SJCRH30 (cell line): ENCODE measurements at regions not wholly inside any gene's neighbourhood (a gene's known extent, or its start where the extent isn't known, plus 50 kb on each side); places are given as distances from the start of the nearest gene placed in this dataset.
"Not testable (repeated sequence)": the region's sequence is repeated elsewhere in the genome, so short reads cannot be mapped to it uniquely, and the experiment has no call there.

Experiments used
- DNase-seq, 2 experiments: peaks; one replicate each; pipeline ENCODE4 v3.0.0-alpha.2; 2015 to 2020
- H3K27ac ChIP-seq: fragments of 250-450 bp; sonication (Bioruptor Pico); 2 replicates; pipeline ENCODE4 v1.5.1; 2020; ENCODE audit warnings: mild to moderate bottlenecking, moderate library complexity
- H3K27me3 ChIP-seq: fragments of 250-450 bp; sonication (Bioruptor Pico); 2 replicates; pipeline ENCODE4 v1.5.1; 2020; ENCODE audit warnings: mild to moderate bottlenecking, moderate library complexity
- H3K36me3 ChIP-seq: fragments of 250-450 bp; sonication (Bioruptor Pico); 2 replicates; pipeline ENCODE4 v1.5.1; 2020; ENCODE audit warnings: mild to moderate bottlenecking, moderate library complexity
- H3K4me1 ChIP-seq: fragments of 250-450 bp; sonication (Bioruptor Pico); 2 replicates; pipeline ENCODE4 v1.5.1; 2020; ENCODE audit warnings: mild to moderate bottlenecking, moderate library complexity
- H3K4me3 ChIP-seq: fragments of 250-450 bp; sonication (Bioruptor Pico); 2 replicates; pipeline ENCODE4 v1.5.1; 2020; ENCODE audit warnings: mild to moderate bottlenecking, moderate library complexity
- H3K9me3 ChIP-seq: fragments of 250-450 bp; sonication (Bioruptor Pico); replicated peaks from 2 replicates; pipeline ENCODE4 v1.5.1; 2020; ENCODE audit warnings: mild to moderate bottlenecking, moderate library complexity

DNA sequence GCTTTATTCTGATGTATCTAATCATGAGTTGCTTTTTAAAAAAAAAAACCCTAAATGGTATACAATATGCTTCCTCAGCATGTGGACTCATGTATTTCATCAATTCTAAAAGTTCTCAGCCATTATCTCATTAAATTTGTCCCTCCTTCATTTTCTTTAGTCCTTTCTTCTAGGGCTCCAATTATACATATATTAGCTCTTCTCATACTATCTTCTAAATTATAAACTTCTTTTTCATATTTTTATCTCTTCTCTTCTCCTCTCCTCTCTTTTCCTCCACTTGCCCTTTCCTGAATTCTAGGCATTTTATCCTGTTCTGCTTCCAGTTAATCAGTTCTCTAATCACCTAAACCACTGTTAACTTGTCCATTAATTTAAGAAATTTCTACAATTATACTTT is 55.0 kb upstream of the IL33 start:
- Histone ChIP-seq H3K36me3 (no peaks in the 10 kb centered on the region), H3K4me1 (no peaks in the 10 kb centered on the region), H3K27me3 (no peaks in the 10 kb centered on the region), H3K4me3 (no peak overlapping the region), H3K9me3 (no peaks in the 10 kb centered on the region), H3K27ac (no peak overlapping the region)
- DNase-seq = no peak

DNA sequence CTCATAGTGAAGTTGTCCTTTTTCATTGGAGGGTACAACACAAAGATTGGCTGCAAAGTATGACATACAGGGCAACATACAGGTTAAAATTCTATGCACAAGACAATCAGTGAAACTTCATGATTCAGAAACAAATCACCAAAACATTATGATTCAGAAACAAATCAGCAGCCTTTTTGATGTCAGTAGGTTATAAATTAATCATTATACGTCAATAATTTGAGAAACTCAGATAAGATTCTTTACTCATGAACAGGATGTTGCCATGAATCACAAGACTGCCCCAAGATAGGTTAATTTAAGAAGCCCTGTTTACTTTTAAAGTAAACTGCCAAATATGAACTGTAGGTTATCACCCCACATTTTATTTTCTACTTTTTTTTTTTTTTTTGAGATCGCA is 62.2 kb upstream of the IL33 start:
- H3K9me3 ChIP-seq = no peaks in the 10 kb centered on the region
- no peak overlapping the region for H3K27ac ChIP-seq
- H3K36me3 ChIP-seq = no peaks in the 10 kb centered on the region
- no peaks in the 10 kb centered on the region for H3K27me3 ChIP-seq
- no peak overlapping the region for H3K4me3 ChIP-seq
- H3K4me1 ChIP-seq = no peaks in the 10 kb centered on the region
- DNase-seq = no peak

DNA sequence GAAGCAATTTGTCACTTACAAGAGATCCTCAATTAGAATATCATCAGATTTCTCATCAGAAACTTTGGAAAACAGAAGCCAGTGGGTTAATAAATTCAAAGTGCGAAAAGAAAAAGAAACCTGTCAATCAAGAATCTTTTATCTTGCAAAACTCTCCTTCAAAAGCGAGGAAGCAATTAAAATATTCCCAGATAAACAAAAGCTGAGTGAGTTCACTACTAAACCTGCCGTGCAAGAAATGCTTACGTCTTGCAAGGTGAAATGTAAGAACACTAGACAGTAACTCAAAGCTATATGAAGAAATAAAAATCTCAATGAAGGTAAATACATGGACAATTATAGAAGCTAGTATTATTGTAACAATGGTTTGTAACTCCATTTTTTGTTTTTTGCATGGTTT is 62.8 kb upstream of the IL33 start:
- no peak overlapping the region for H3K27ac ChIP-seq
- no peaks in the 10 kb centered on the region for H3K27me3 ChIP-seq
- no peak for DNase-seq
- no peaks in the 10 kb centered on the region for H3K4me1 ChIP-seq
- H3K9me3 ChIP-seq = no peaks in the 10 kb centered on the region
- H3K36me3 ChIP-seq = no peaks in the 10 kb centered on the region
- no peak overlapping the region for H3K4me3 ChIP-seq

DNA sequence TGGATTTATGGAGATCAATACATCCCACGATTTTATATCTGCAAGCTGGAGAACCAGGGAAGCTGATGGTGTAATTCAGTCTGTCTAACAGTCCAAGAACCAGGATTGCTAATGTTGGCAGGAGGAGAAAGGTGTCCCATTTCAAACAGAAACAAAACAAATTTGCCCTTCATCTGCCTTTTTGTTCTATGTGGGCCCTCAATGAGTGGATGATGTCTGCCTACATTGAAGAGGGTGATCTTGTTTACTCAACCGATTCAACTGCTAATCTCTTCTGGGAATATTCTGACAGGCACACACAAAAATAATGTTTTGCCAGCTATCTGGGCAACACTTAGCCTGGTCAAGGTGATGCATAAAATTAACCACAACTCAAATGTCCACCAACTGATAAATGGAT is 65.1 kb upstream of the IL33 start:
- DNase-seq = no peak
- Histone ChIP-seq H3K27me3 (no peaks in the 10 kb centered on the region), H3K4me1 (no peaks in the 10 kb centered on the region), H3K4me3 (no peak overlapping the region), H3K9me3 (no peaks in the 10 kb centered on the region), H3K36me3 (no peaks in the 10 kb centered on the region), H3K27ac (no peak overlapping the region)

DNA sequence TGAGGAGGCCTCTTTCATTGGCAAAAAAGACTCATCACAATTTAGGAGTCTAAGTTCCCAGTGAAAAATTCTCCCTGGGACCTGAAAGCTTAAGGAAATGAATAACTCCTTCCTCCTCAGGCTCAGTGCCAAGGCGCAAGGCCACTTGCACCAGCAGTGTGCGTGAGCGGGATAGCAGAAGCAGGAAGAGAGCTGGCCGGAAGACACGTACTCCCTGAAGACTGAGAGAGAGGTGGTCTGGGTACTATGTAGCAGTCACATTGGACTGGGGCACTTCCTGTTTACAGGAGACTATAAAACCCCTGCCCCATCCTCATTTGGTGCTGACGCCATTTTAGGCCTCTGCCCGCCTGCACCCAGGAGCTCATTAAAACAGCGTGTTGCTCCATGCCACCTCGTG is 66.3 kb upstream of the IL33 start:
- Histone ChIP-seq H3K4me3 (no peak overlapping the region), H3K27ac (no peak overlapping the region), H3K27me3 (no peaks in the 10 kb centered on the region), H3K36me3 (no peaks in the 10 kb centered on the region), H3K4me1 (no peaks in the 10 kb centered on the region), H3K9me3 (no peaks in the 10 kb centered on the region)
- DNase-seq = no peak

DNA sequence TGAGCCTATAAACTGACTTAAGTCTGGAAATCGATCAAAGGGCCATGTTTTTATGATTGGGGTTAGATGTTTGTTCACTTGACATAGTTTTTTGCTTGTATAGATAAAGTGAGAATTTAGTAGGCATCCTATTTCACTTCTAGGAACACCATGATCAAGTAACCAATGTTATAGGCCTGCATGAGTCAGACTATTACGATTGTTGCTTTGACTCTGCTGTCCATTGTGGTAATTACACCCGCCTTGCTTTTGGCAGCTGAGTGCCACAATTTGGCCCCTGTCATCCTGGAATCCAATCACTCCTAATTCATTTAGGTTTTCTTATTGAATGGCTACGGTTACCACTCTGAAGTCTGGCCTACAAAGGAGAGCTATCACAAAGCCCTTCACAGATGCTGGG is 67.8 kb upstream of the IL33 start:
- no peaks in the 10 kb centered on the region for H3K27me3 ChIP-seq
- no peak for DNase-seq
- no peaks in the 10 kb centered on the region for H3K9me3 ChIP-seq
- H3K27ac ChIP-seq = no peak overlapping the region
- H3K36me3 ChIP-seq = no peaks in the 10 kb centered on the region
- H3K4me1 ChIP-seq = no peaks in the 10 kb centered on the region
- no peak overlapping the region for H3K4me3 ChIP-seq

DNA sequence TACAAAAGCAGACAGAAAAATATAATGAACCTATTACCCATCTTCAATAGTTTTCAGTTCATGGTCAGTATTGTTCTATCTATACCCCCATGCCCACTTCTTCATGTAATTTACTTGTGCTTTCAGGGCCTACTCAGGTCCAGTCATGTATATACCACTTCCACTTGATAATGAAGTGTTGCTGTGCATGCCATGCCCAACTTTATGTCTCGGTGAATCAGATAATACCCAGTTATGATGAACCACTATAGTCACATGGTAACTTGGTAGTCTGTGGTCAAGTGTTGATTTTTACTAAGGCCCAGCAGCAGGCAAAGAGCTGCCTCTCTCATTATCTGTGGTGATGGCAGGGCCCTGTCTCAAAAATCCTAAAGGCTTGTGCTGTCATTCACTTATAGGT is 70.7 kb upstream of the IL33 start:
- Histone ChIP-seq H3K4me1 (no peaks in the 10 kb centered on the region), H3K27ac (no peak overlapping the region), H3K4me3 (no peak overlapping the region), H3K27me3 (no peaks in the 10 kb centered on the region), H3K36me3 (no peaks in the 10 kb centered on the region), H3K9me3 (no peaks in the 10 kb centered on the region)
- DNase-seq = no peak

DNA sequence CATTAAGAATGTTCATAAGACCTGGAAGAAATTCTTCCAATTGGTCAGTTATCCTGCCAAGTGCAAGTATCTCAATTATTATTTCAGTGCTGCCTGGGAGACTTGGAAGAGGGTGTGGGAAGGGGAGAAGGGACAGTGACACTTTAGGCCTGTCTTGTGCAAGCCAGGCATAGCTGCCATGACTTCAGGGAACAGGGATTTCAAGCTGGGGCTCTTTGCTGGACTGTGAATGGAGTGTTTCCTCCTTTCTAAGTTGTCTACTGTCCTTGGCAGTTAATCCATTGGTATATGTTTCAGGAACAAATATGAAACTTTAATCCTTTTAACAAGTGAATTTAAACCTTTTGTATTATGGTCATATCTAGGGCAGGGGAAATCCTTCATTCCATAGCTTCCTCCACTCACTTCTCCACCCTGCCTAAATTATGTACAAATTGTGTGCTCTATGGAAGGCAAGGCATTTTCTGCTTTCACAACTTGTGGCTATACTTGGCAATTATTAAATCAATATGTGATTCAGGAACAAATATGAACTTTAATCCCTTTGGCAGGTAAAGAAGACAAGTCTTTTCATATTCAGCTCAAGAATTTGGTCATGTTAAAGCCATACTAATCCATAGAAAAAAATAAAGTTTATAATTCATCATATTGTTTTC is 72.7 kb upstream of the IL33 start:
- Histone ChIP-seq H3K27ac (no peak overlapping the region), H3K36me3 (no peaks in the 10 kb centered on the region), H3K27me3 (no peaks in the 10 kb centered on the region), H3K4me1 (no peaks in the 10 kb centered on the region), H3K9me3 (no peaks in the 10 kb centered on the region), H3K4me3 (no peak overlapping the region)
- DNase-seq = no peak

DNA sequence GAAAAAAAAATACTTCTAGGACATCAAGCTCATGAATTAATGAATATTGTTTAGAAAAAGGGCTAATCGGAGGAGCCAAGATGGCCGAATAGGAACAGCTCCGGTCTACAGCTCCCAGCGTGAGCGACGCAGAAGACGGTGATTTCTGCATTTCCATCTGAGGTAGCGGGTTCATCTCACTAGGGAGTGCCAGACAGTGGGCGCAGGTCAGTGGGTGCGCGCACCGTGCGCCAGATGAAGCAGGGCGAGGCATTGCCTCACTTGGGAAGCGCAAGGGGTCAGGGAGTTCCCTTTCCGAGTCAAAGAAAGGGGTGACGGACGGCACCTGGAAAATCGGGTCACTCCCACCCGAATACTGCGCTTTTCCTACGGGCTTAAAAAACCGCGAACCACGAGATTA is 79.8 kb upstream of the IL33 start:
- not testable (repeated sequence) for H3K27ac ChIP-seq, H3K4me3 ChIP-seq, H3K36me3 ChIP-seq, H3K27me3 ChIP-seq, H3K9me3 ChIP-seq, H3K4me1 ChIP-seq, DNase-seq

DNA sequence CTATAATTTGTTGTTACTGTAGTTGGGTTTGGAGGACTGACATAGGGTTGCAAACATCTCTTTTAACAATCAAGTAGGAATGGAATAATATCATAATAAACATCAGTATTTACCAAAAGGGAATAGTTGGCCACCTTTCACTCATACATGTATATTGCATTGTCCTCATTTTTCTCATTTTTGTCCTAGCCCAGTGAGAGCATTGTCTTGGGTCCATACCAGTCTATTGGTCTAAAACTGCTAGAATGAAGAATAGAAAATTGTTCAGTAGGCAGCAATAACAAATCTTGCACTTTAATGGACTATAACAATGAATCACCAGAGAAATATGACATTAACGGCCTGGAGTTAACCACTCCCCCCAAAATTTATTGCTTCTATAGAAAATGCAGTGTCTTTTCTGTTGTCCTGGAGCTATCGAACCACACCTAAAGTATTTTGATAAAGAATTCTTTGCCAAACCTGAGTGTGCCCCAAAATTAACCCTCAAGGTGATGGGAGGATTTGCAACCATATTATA is 80.9 kb upstream of the IL33 start:
- no peak for DNase-seq

DNA sequence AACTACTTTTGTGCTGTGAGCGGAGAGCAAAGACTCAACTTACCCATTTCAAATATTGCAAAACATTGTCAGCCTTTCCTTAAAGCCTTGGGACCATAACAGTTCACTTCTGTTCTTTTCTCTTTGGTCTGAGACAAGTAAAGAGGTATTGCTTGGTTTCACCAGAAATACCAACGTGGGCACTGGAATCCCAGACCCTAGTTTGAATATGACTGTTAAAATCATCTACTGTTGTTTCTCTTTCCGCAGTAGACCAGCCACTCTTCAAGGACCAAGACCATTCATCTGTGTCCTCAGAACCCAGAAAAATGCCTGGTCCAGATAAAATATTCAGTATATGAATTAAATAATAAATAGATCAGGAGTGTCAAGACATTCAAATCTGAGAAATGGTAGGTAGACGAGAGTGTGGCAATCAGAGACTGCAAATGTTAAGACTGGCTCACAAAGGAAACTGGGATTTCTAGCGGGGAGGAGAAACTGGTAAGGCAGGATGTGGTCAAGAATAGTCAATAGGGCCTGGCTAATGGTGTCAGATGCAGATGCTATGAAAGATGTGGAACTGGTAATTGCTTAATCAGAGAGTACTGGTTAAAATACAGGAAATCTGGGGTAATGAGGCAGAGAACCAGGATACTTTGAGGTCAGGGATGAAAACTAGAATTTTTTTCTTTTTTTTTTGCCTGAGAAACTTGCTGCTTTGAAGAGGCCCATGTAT is 82.1 kb upstream of the IL33 start:
- Histone ChIP-seq H3K4me1 (no peaks in the 10 kb centered on the region), H3K9me3 (no peaks in the 10 kb centered on the region), H3K27ac (no peak overlapping the region), H3K27me3 (no peaks in the 10 kb centered on the region), H3K36me3 (no peaks in the 10 kb centered on the region), H3K4me3 (no peak overlapping the region)
- DNase-seq = no peak

More for the DNA sequence above, 80.9 kb upstream of the IL33 start:
- Histone ChIP-seq H3K27me3 (no peaks in the 10 kb centered on the region), H3K9me3 (no peaks in the 10 kb centered on the region), H3K27ac (no peak overlapping the region), H3K4me3 (no peak overlapping the region), H3K4me1 (no peaks in the 10 kb centered on the region), H3K36me3 (no peaks in the 10 kb centered on the region)

DNA sequence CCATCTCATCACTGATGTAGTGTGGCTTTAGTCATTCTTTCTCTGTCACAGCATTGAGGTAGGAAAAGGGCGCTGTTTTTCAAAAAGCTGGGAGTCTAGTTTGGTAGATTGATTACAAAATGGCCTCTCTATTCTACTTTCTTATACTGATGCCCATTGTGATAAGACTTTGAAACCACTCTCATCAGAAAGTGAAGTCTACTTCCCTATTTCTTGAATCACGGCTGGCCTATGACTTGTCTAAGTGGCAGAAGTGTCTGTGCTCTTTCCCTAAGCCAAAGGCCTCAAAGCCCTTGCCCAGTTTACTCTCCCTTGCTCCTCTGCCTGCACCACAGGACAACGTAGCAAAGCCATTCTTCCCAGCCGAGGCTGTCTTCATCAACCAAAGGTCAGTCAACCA is 83.0 kb upstream of the IL33 start:
- H3K4me3 ChIP-seq = no peak overlapping the region
- H3K9me3 ChIP-seq = no peaks in the 10 kb centered on the region
- no peaks in the 10 kb centered on the region for H3K27me3 ChIP-seq
- DNase-seq = no peak
- H3K4me1 ChIP-seq = no peaks in the 10 kb centered on the region
- no peaks in the 10 kb centered on the region for H3K36me3 ChIP-seq
- H3K27ac ChIP-seq = no peak overlapping the region

DNA sequence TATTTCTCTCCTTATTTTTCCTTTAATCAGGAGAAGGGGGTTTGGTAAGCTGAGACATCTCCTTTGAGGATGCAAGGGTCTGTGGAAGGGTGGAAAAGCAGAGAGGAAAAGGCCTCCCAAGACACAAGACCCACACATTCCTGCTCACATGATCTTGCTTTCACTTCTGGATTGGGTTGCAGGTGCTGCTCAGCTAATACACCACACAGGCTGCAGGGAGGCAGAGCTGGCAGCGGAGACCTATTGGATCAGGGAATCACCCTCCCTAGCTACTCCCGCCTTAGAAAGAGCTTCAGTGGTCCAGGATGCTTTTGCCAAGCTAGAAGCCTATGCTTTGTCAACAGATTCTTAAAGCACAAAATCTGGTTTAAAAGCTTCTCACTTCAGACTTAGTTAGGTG is 87.6 kb upstream of the IL33 start:
- no peak for DNase-seq
- no peak overlapping the region for H3K4me3 ChIP-seq

DNA sequence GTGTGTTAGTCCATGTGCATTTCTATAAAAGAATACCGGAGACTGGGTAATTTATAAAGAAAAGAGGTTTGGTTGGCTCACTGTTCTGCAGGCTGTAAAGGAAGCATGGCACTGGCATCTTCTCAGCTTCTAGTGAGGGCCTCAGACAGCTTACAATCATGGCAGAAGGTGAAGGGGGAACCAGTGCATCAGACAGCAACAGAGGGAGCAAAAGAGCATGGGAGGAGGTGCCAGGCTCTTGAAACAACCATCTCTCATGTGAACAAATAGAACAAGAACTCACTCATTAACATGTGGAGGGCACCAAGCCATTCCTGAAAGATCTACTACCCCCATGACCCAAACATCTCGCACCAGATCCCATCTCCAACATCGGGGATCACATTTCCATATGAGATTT is 89.2 kb upstream of the IL33 start:
- Histone ChIP-seq H3K4me3 (no peak overlapping the region), H3K27ac (no peak overlapping the region), H3K4me1 (no peaks in the 10 kb centered on the region), H3K9me3 (no peaks in the 10 kb centered on the region), H3K36me3 (no peaks in the 10 kb centered on the region), H3K27me3 (no peaks in the 10 kb centered on the region)
- no peak for DNase-seq

More for the DNA sequence above, 87.6 kb upstream of the IL33 start:
- Histone ChIP-seq H3K27me3 (no peaks in the 10 kb centered on the region), H3K4me1 (no peaks in the 10 kb centered on the region), H3K36me3 (no peaks in the 10 kb centered on the region), H3K27ac (no peak overlapping the region), H3K9me3 (no peaks in the 10 kb centered on the region)

DNA sequence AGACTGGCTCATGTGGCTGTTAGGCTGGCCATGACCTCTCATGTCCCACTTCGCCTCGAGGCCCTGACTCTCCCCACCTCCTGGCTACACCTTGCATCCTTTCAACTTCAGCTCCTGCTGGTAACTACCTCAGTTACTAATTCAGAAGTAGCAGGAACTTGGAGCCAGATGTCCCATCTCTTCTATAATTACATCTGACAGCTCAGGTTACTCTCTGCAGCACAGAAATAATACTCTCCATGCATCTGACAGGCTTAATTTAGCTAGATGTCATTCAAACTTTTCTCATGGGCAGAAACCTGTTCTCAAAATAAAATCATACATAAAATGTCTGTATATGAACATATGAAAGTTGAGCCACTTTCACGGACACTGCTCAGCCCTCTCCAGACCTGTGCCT is 92.2 kb upstream of the IL33 start:
- Histone ChIP-seq H3K4me3 (no peak overlapping the region), H3K9me3 (no peaks in the 10 kb centered on the region), H3K4me1 (no peaks in the 10 kb centered on the region), H3K27ac (no peak overlapping the region), H3K36me3 (no peaks in the 10 kb centered on the region), H3K27me3 (no peaks in the 10 kb centered on the region)
- DNase-seq = no peak

DNA sequence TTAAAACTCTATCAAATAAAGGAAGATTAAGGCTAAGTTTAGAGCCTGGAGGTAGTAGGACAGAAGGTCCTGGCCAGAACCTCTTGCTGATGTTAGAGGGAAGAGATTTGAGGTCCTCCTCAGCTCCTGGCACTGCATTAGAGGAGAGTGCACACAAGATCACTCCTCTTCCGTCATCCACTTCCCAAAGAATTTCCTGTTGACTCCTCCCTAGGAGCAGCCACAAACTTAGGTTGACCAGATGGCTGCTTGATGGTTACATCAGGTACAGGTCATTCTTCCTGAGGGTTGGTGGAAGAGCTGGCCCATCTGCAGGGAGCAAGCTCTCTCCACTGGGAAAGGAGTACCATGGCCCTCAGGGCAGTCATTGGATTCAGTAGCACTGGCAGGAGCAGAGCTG is 93.9 kb upstream of the IL33 start:
- Histone ChIP-seq H3K4me3 (no peak overlapping the region), H3K9me3 (no peaks in the 10 kb centered on the region), H3K27me3 (no peaks in the 10 kb centered on the region), H3K4me1 (no peaks in the 10 kb centered on the region), H3K36me3 (no peaks in the 10 kb centered on the region), H3K27ac (no peak overlapping the region)
- no peak for DNase-seq
